Astrocyte of the cerebellum (primary cell): ENCODE measurements at regions not wholly inside any gene's neighbourhood (a gene's known extent, or its start where the extent isn't known, plus 50 kb on each side); places are given as distances from the start of the nearest gene placed in this dataset.

Experiments
- DNase-seq: peaks from one replicate; pipeline ENCODE4 v3.0.0-alpha.2; 2011; ENCODE audit warnings: low read depth
- H3K4me3 ChIP-seq: 2 replicates; pipeline ENCODE4 v1.5.1; 2011; ENCODE audit warnings: mild to moderate bottlenecking, low read depth, low read length, moderate library complexity
- in situ Hi-C: cut with HindIII; loops from 2 replicates; pipeline ENCODE4 v1.10.0; 2017; ENCODE audit warnings: low sequenced_read_pairs
- TF ChIP-seq, protein P1 (sequence below): IDR thresholded peaks from 2 replicates; pipeline ENCODE4 v1.5.1; 2012; ENCODE audit warnings: low read length, low read depth, moderate library complexity, mild to moderate bottlenecking; ENCODE audit errors: missing control alignments

DNA sequence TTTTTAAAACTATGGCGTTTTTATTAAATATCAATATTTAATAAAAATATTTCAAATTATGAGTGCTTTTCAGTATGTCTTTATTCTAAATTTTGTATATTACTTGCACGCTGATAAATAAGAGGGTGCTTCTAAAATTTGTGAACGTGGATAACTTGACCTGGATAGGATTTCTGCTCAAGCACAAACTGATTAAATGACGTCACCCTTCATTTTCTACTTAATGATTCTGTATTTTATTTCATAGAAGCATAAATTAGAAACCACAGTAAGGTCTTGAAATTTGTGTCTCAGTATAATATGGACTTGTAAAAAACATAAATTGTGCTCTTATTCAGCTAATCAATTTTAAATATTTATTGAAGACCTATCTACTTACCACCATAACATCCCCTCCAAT, 903.7 kb downstream of the ROBO2 start:
- H3K4me3 ChIP-seq, result no peak overlapping the region
- TF ChIP-seq, protein P1, sequence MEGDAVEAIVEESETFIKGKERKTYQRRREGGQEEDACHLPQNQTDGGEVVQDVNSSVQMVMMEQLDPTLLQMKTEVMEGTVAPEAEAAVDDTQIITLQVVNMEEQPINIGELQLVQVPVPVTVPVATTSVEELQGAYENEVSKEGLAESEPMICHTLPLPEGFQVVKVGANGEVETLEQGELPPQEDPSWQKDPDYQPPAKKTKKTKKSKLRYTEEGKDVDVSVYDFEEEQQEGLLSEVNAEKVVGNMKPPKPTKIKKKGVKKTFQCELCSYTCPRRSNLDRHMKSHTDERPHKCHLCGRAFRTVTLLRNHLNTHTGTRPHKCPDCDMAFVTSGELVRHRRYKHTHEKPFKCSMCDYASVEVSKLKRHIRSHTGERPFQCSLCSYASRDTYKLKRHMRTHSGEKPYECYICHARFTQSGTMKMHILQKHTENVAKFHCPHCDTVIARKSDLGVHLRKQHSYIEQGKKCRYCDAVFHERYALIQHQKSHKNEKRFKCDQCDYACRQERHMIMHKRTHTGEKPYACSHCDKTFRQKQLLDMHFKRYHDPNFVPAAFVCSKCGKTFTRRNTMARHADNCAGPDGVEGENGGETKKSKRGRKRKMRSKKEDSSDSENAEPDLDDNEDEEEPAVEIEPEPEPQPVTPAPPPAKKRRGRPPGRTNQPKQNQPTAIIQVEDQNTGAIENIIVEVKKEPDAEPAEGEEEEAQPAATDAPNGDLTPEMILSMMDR, result no peak
- no peak for DNase-seq
- in situ Hi-C loops, result no loop called here

DNA sequence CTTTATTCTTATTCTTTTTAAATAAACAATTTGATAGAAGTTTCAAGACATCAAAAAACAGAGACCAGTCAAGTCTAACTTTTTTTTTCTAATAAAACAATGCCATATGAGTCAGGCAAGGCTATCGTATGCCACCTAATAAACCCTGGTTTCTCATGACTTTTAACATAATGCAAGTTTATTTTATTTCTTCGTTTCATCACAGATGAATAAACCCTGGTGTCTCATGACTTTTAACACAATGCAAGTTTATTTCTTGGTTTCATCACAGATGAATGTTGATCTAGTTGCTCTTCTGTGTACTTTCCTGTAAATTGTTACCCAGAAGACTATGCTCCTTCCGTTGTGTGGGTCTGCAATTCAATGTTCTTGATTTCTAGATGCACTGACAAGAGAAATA, 905.4 kb downstream of the ROBO2 start:
- in situ Hi-C loops, result no loop called here
- TF ChIP-seq, protein P1, result no peak
- DNase-seq, result no peak
- no peak overlapping the region for H3K4me3 ChIP-seq

DNA sequence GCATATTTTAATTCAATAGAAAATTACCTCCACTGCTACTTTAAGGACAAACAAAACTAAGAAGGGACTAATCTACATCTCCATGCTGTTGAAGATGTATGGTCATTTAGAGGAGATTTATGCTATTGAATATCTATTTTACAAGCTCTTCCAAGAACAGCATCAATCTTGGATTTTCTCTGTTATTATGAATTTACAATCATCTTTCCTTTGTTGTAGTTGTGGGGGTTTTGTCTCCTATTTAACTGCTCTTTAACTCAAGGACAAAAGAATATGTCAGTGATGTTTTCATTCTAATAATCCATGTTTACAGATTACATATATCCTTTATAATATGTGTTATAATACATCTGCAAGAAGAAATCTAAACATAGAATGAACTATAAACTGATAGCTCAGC, 907.8 kb downstream of the ROBO2 start:
- DNase-seq, result no peak
- in situ Hi-C loops, result no loop called here
- H3K4me3 ChIP-seq, result no peak overlapping the region

DNA sequence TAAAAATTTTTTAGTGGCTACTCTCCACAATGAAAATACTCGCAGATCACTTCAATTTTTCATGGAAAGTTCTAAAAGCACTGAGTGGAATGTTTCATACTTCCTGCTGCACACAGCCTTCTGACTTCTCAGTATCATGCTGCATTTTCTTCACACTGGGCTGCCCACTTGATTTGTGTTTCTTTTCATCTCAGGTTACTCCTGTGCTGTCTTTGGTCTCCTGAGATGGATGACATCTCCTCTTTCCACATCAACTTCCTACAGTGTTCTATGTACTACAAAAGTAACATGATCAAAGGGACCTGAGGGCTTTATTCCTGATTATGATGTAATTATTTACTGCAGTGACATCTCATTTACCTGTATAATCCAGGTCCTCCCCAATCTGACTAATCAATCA, 927.7 kb downstream of the ROBO2 start:
- in situ Hi-C loops, result no loop called here
- TF ChIP-seq, protein P1, result no peak
- no peak overlapping the region for H3K4me3 ChIP-seq
- no peak for DNase-seq

More for the DNA sequence above, 907.8 kb downstream of the ROBO2 start:
- TF ChIP-seq, protein P1, result no peak

DNA sequence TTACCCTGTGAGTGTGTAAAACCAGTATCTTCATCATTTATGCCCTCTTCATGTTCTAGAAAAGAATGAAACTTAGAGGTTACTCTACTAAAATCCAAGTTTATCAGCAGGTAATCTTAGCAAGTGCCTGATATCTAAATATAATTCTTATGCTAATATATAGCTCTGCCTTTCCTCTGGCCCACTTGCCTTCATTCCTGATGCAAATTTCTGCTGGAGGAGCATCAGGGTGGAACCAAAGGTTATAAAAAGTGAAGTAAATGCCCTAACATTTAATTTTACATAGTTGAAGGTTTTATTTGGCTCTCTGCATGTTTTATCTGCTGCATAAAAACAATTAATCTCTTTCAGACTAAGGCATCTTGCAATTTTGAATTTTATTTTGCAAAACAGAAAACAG, 936.2 kb downstream of the ROBO2 start:
- H3K4me3 ChIP-seq, result no peak overlapping the region
- in situ Hi-C loops, result no loop called here
- DNase-seq, result no peak
- TF ChIP-seq, protein P1, result no peak

DNA sequence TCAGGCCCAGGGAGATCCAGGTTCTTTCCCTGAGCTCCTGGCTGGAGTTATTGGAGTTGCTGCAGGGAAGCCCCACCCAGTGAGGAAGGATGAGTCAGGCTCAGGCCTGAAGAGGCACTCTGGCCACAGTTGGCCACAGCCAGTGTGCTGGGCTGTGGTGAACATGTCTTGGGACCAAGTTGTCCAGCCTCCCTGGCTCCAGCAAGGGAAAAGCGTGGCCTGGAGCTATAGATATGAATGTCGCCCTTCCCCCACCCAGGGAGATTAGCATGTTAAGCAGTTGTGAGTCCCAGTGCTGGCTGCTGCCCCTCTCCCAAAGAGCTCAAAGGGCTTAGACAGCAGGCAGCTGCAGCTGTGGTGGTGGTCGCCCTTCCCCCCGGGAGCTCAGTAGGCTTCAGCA, 963.2 kb downstream of the ROBO2 start:
- H3K4me3 ChIP-seq, result no peak overlapping the region
- in situ Hi-C loops, result no loop called here
- no peak for DNase-seq
- TF ChIP-seq, protein P1, result no peak

DNA sequence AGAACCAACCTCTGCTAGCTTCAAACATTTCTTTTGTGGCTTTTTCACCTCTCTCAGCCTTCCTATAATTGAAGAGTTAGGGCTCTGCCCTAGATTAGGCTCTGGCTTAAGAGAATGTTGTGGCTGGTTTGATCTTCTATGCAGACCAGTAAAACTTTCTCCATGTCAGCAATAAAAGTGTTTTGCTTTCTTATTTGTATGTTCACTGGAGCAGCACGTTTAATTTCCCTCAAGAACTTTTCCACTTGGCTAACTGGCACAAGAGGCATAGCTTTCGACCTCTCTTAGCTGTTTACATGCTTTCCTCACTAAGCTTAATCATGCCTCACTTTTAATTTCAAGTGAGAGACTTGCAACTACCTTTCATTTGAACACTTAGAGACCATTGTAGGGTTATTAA, 964.7 kb downstream of the ROBO2 start:
- in situ Hi-C loops, result no loop called here
- no peak for DNase-seq

More for the DNA sequence above, 964.7 kb downstream of the ROBO2 start:
- TF ChIP-seq, protein P1, result no peak
- H3K4me3 ChIP-seq, result no peak overlapping the region
